LNCaP clone FGC (cell line): ENCODE measurements at regions not wholly inside any gene's neighbourhood (a gene's known extent, or its start where the extent isn't known, plus 50 kb on each side); places are given as distances from the start of the nearest gene placed in this dataset.
"Not testable (repeated sequence)": the region's sequence is repeated elsewhere in the genome, so short reads cannot be mapped to it uniquely, and the experiment has no call there.

Source experiments
- DNase-seq: peaks from one replicate; pipeline ENCODE4 v3.0.0-alpha.2; 2011; ENCODE audit warnings: low read depth
- H3K4me3 ChIP-seq: 2 replicates; pipeline ENCODE4 v1.5.1; 2011; ENCODE audit warnings: mild to moderate bottlenecking, low read depth, low read length, control low read depth
- TF ChIP-seq, protein P1 (sequence below): IDR thresholded peaks from 2 replicates; pipeline ENCODE4 v1.5.1; 2012; ENCODE audit warnings: mild to moderate bottlenecking; ENCODE audit not compliant: control insufficient read depth, insufficient read depth; ENCODE audit errors: extremely low read depth

DNA sequence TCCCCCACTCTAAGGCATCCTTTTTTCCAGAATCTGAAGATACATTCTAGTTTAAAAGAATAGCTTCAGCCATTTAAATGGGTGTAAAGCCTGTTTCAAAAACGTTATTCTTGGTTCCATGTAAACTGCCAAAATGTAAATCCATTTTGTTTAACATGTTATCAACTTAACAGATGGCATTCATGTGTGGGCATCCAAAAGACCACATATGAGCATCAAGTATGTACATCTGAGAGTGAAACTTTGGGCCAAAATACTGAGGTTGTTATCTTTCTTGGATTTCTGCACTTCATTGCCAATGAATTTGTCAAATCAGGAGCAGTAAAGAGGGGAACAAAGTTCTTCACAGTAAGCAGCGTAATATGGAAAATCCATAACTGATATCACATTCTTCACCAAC is 395.4 kb downstream of the ZNF804A start:
- no peak for DNase-seq
- no peak overlapping the region for H3K4me3 ChIP-seq
- TF ChIP-seq, protein P1, sequence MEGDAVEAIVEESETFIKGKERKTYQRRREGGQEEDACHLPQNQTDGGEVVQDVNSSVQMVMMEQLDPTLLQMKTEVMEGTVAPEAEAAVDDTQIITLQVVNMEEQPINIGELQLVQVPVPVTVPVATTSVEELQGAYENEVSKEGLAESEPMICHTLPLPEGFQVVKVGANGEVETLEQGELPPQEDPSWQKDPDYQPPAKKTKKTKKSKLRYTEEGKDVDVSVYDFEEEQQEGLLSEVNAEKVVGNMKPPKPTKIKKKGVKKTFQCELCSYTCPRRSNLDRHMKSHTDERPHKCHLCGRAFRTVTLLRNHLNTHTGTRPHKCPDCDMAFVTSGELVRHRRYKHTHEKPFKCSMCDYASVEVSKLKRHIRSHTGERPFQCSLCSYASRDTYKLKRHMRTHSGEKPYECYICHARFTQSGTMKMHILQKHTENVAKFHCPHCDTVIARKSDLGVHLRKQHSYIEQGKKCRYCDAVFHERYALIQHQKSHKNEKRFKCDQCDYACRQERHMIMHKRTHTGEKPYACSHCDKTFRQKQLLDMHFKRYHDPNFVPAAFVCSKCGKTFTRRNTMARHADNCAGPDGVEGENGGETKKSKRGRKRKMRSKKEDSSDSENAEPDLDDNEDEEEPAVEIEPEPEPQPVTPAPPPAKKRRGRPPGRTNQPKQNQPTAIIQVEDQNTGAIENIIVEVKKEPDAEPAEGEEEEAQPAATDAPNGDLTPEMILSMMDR: no peak

DNA sequence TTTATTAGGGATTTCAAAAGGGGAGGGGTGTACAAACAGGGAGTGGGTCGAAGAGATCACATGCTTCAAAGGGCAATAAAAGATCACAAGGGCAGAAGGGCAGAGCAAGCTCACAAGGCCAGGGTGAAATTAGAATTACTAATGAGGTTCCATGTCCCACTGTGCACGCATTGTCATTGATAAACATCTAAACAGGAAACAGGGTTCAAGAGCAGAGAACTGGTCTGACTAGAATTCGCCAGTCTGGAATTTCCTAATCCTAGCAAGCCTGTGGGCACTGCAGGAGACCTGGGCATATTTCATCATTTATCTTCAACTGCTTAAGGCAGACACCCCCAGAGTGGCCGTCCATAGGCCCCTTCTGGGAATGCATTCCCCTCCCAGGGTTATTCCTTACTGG is 408.2 kb downstream of the ZNF804A start:
- TF ChIP-seq, protein P1: no peak
- H3K4me3 ChIP-seq: no peak overlapping the region
- DNase-seq: no peak

DNA sequence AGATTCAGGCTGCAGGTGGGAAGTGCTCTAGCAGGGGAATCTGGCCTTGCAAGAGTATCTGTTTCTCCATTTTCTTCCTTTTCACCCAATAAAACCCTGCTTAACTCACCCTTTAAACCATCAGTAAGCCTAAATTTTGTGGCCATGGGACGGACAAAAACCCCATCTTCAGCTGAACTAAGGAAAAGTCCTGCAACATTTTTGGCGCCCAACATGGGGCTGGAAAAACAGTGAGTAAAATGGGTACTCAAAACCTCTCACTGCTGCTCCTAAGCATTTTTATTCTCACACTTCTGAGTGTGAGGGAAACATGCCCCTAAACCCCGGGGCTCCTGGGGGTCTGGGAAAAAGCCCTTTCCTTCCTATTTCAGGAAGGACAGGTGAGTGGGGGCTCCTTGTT is 414.3 kb downstream of the ZNF804A start:
- TF ChIP-seq, protein P1: no peak
- no peak overlapping the region for H3K4me3 ChIP-seq
- DNase-seq: no peak

DNA sequence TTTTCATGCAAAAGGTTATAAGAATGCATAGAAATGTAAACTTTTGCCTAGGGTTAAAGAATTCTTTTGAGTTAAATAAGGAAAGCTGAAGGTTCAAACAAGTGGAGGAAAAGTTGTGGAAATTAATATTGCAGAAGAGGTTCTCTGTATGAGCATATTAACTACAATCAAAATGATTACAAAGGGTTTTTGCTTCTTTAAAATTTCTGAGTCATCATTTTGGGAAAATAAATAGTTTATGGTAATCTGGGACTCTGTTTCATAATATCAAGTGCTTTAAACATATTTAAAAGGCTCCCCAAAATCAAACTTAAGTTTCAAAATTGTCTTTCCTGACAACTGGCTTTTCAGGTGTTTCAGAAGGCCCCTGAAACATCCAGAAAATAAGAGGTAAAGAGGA is 415.7 kb downstream of the ZNF804A start:
- H3K4me3 ChIP-seq: no peak overlapping the region
- TF ChIP-seq, protein P1: no peak
- no peak for DNase-seq

DNA sequence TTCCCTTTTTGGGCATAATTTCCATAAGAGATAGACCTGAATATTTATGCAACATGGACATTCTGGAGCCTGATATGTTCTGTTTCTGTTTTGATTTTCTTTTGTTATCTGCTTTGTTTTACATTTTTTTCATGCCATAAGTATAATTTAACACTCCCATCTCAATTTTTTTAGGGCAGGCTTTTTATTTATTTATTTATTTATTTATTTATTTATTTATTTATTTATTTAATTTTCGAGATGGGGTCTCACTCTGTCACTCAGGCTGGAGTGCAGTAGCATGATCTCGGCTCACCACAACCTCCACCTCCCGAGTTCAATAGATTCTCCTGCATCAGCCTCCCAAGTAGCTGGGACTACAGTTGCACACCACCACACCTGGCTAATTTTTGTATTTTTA is 427.6 kb downstream of the ZNF804A start:
- not testable (repeated sequence) for H3K4me3 ChIP-seq, DNase-seq

DNA sequence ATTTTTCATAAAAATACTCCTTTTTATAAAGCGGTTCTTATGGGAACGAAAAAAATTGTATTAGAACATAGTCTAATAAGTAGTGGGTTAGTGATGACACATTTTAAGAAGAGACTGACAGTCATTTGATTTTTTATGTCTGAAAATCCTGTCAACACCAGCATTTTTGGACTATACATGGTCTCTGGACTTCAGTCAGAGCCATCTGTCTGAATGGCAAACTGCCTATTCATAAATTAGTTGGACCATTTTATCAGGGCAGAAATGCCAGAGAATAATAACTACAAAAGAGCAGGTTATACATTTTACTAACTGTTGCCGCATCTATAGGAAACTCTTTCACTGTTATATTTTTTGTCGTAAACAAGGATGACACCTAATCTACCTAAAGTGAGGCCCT is 437.6 kb downstream of the ZNF804A start:
- DNase-seq: no peak
- TF ChIP-seq, protein P1: no peak
- H3K4me3 ChIP-seq: no peak overlapping the region

DNA sequence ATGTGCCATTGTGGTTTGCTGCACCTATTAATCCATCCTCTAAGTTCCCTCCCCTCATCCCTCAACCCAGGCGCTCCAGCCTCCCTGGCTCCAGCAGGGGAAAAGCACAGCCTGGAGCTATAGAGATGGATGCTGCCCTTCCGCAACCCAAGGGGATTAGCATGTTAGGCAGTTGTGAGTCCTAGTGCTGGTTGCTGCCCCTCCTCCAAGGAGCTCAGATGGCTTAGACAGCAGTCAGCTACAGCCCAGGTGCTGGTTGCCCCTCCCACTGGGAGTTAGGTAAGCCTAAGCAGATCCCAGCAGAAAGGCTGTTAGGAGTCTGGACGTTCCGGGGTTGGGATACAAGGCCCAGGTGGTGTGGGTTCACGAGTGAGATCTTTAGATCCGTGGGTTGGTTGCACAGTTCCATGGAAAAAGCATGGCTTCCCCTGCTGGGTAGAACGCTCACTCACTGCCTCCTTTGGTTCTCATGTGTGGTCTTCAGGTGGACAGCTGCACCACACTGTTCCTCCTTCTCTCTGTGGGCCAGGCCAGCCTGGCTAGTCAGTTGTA is 446.1 kb downstream of the ZNF804A start:
- no peak overlapping the region for H3K4me3 ChIP-seq
- TF ChIP-seq, protein P1: no peak
- no peak for DNase-seq

DNA sequence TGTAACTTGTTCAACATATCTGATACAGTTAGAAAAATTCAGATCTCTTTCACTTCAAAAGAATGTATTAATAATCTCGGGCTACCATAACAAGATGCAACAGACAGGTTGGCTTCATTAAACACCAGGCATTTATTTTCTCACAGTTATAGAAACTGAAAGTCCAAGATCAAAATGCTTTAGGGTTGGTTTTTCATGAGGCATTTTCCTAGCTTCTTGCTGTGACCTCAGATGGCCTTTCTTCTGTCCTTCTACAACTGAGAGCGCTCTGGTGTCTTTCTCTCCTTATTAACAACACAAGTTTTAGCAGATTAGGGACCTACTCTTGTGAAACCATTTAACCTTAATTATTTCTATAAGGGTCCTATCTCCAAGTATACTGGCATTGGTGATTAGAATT is 452.5 kb downstream of the ZNF804A start:
- H3K4me3 ChIP-seq: no peak overlapping the region
- DNase-seq: no peak
- TF ChIP-seq, protein P1: no peak
